ENCODE measurements at regions not wholly inside any gene's neighbourhood (a gene's known extent, or its start where the extent isn't known, plus 50 kb on each side); places are given as distances from the start of the nearest gene placed in this dataset.

GRCh38 chr5:92711956-92712355, 869.1 kb downstream of the NR2F1-AS1 start:
- Histone ChIP-seq H3K27me3 (ENCODE audit: control insufficient read depth, insufficient read depth, low read length) (no peaks in the 10 kb centered on the region), H3K36me3 (ENCODE audit: control insufficient read depth, insufficient read depth, low read length) (no peaks in the 10 kb centered on the region), H3K4me1 (ENCODE audit: control insufficient read depth, insufficient read depth, low read length) (no peaks in the 10 kb centered on the region; the same call in 1 of the 2 replicates), H3K27ac (ENCODE audit: low read length) (peak overlapping the region; percentile 29; the same call in 1 of the 2 replicates), H3K4me3 (ENCODE audit: low read depth in 2 of 2, low read length in 2 of 2) (no peak overlapping the region), H3K9me3 (ENCODE audit: control insufficient read depth, insufficient read depth, low read depth, low read length) (peaks cover 4% of the 10 kb centered on the region; the same call in 1 of the 2 replicates)
- DNase-seq (ENCODE audit: low read depth, low spot score), result no peak
- no peak for ATAC-seq
- no TSS peak for BruUV-seq (replicated peaks)
- intact Hi-C loops (cut with micrococcal nuclease; ENCODE audit: unreplicated experiment), result no loop called here
- ChIA-PET POLR2A (no interaction called here), CTCF (no interaction called here)
- TF ChIP-seq, protein P1, sequence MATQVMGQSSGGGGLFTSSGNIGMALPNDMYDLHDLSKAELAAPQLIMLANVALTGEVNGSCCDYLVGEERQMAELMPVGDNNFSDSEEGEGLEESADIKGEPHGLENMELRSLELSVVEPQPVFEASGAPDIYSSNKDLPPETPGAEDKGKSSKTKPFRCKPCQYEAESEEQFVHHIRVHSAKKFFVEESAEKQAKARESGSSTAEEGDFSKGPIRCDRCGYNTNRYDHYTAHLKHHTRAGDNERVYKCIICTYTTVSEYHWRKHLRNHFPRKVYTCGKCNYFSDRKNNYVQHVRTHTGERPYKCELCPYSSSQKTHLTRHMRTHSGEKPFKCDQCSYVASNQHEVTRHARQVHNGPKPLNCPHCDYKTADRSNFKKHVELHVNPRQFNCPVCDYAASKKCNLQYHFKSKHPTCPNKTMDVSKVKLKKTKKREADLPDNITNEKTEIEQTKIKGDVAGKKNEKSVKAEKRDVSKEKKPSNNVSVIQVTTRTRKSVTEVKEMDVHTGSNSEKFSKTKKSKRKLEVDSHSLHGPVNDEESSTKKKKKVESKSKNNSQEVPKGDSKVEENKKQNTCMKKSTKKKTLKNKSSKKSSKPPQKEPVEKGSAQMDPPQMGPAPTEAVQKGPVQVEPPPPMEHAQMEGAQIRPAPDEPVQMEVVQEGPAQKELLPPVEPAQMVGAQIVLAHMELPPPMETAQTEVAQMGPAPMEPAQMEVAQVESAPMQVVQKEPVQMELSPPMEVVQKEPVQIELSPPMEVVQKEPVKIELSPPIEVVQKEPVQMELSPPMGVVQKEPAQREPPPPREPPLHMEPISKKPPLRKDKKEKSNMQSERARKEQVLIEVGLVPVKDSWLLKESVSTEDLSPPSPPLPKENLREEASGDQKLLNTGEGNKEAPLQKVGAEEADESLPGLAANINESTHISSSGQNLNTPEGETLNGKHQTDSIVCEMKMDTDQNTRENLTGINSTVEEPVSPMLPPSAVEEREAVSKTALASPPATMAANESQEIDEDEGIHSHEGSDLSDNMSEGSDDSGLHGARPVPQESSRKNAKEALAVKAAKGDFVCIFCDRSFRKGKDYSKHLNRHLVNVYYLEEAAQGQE (IDR thresholded peaks at IDR 0.05; ENCODE audit: insufficient read depth in 1 of 2, low read depth in 2 of 2, low read length in 1 of 2), result no peak
- TF ChIP-seq SIN3A (IDR thresholded peaks at IDR 0.05; ENCODE audit: borderline replicate concordance, insufficient read depth, low read depth, low read length), result no peak
- no peak for TF ChIP-seq CTCF (IDR thresholded peaks at IDR 0.05)
- TF ChIP-seq TCF7L2 (IDR thresholded peaks at IDR 0.05; ENCODE audit: low read depth, low read length), result no peak
- TF ChIP-seq POLR2AphosphoS5 (IDR thresholded peaks at IDR 0.05; ENCODE audit: low read depth, low read length), result no peak
- in situ Hi-C loops (cut with HindIII; ENCODE audit: low pct_unique_long_range_greater_than_20kb, low sequenced_read_pairs), result no loop called here

DNA sequence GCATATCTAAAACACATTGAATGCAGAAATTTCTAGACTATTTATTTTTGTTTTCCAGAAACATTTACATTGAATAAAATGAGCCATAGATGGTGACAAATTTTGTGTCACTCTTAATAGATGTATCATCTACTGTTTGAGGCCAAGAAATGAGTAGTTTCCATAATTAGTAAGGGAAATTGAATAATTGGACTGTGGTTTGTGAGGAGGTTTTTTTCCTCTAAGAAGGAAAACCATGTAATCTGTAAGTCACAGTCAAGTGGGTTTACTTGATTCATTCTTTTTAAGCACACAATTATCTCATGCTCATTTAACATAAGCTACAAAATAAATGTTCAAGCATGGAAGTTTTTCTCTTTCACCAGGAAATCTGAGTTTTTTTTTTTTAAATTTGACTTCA, 876.4 kb downstream of the NR2F1-AS1 start:
- ATAC-seq (no peak), DNase-seq (ENCODE audit: low read depth, low spot score) (no peak)
- TF ChIP-seq TCF7L2 (IDR thresholded peaks at IDR 0.05; ENCODE audit: low read depth, low read length) (no peak), SIN3A (IDR thresholded peaks at IDR 0.05; ENCODE audit: borderline replicate concordance, insufficient read depth, low read depth, low read length) (no peak), CTCF (IDR thresholded peaks at IDR 0.05) (no peak), POLR2AphosphoS5 (IDR thresholded peaks at IDR 0.05; ENCODE audit: low read depth, low read length) (no peak)
- TF ChIP-seq, protein P1 (IDR thresholded peaks at IDR 0.05; ENCODE audit: insufficient read depth in 1 of 2, low read depth in 2 of 2, low read length in 1 of 2), result no peak
- Histone ChIP-seq H3K9me3 (ENCODE audit: control insufficient read depth, insufficient read depth, low read depth, low read length) (peaks cover 2% of the 10 kb centered on the region; the same call in 1 of the 2 replicates), H3K36me3 (ENCODE audit: control insufficient read depth, insufficient read depth, low read length) (no peaks in the 10 kb centered on the region), H3K4me1 (ENCODE audit: control insufficient read depth, insufficient read depth, low read length) (no peaks in the 10 kb centered on the region), H3K27me3 (ENCODE audit: control insufficient read depth, insufficient read depth, low read length) (no peaks in the 10 kb centered on the region), H3K27ac (ENCODE audit: low read length) (no peak overlapping the region), H3K4me3 (ENCODE audit: low read depth in 2 of 2, low read length in 2 of 2) (no peak overlapping the region)
- ChIA-PET POLR2A (no interaction called here), CTCF (no interaction called here)
- intact Hi-C loops (cut with micrococcal nuclease; ENCODE audit: unreplicated experiment) (no loop called here), in situ Hi-C loops (cut with HindIII; ENCODE audit: low pct_unique_long_range_greater_than_20kb, low sequenced_read_pairs) (no loop called here)
- BruUV-seq (replicated peaks), result no TSS peak
